Left renal pelvis (tissue), 4 donors: ENCODE measurements at regions not wholly inside any gene's neighbourhood (a gene's known extent, or its start where the extent isn't known, plus 50 kb on each side); places are given as distances from the start of the nearest gene placed in this dataset.
"Not testable (repeated sequence)": the region's sequence is repeated elsewhere in the genome, so short reads cannot be mapped to it uniquely, and the experiment has no call there.

Experiments
- DNase-seq, 4 donors: peaks; one replicate each; pipeline ENCODE4 v3.0.0-alpha.2; 2013; ENCODE audit warnings: low read depth in 4 of 4, low spot score in 3 of 4

- DNase-seq: no peak
Observed at GRCh38 chr2:64277101-64277849, 133.1 kb upstream of the PELI1 start.

- DNase-seq: not testable (repeated sequence)
Observed at GRCh38 chr2:64280812-64281211, 136.6 kb upstream of the PELI1 start.

GRCh38 chr2:64283006-64283570 is 138.9 kb upstream of the PELI1 start:
- DNase-seq: no peak

GRCh38 chr2:64283641-64284361 is 139.6 kb upstream of the PELI1 start:
- no peak for DNase-seq

GRCh38 chr2:64284751-64285150 is 140.5 kb upstream of the PELI1 start:
- no peak for DNase-seq

GRCh38 chr2:64287202-64287740 is 143.1 kb upstream of the PELI1 start:
- no peak for DNase-seq

- no peak for DNase-seq
Observed at GRCh38 chr2:64288321-64289193, 144.3 kb upstream of the PELI1 start.

- no peak for DNase-seq
Observed at GRCh38 chr2:64289251-64289650, 145.0 kb upstream of the PELI1 start.

GRCh38 chr2:64289737-64290136 is 145.5 kb upstream of the PELI1 start:
- DNase-seq: no peak

- no peak for DNase-seq
Observed at GRCh38 chr2:64291181-64291580, 147.0 kb upstream of the PELI1 start.

- DNase-seq: no peak
Observed at GRCh38 chr2:64295326-64296139, 151.3 kb upstream of the PELI1 start.

GRCh38 chr2:64296140-64296480 is 151.9 kb upstream of the PELI1 start:
- DNase-seq: no peak

- DNase-seq: no peak
Observed at GRCh38 chr2:64296695-64297346, 152.6 kb upstream of the PELI1 start.

GRCh38 chr2:64298161-64298560 is 153.9 kb upstream of the PELI1 start:
- DNase-seq: no peak

GRCh38 chr2:64300066-64300465 is 153.9 kb upstream of the LGALSL start:
- DNase-seq: no peak

- DNase-seq: no peak
Observed at GRCh38 chr2:64303250-64303649, 150.7 kb upstream of the LGALSL start.

- no peak for DNase-seq
Observed at GRCh38 chr2:64307421-64307820, 146.5 kb upstream of the LGALSL start.

- no peak for DNase-seq
Observed at GRCh38 chr2:64311191-64311910, 142.6 kb upstream of the LGALSL start.
